T-helper 1 cell treated with Interleukin-12 subunit alpha and Interleukin-12 subunit beta and Interleukin-4 antibody, amounts not matched to agents 30 ng/mL and 1 ng/mL, for 36 hours (primary cell): ENCODE measurements at regions not wholly inside any gene's neighbourhood (a gene's known extent, or its start where the extent isn't known, plus 50 kb on each side); places are given as distances from the start of the nearest gene placed in this dataset.
"Not testable (repeated sequence)": the region's sequence is repeated elsewhere in the genome, so short reads cannot be mapped to it uniquely, and the experiment has no call there.

Experiments
- intact Hi-C: fragments of 100-400 bp; cut with micrococcal nuclease; formaldehyde crosslinking; loops from one replicate; pipeline ENCODE4 v1.15.1; 2024

DNA sequence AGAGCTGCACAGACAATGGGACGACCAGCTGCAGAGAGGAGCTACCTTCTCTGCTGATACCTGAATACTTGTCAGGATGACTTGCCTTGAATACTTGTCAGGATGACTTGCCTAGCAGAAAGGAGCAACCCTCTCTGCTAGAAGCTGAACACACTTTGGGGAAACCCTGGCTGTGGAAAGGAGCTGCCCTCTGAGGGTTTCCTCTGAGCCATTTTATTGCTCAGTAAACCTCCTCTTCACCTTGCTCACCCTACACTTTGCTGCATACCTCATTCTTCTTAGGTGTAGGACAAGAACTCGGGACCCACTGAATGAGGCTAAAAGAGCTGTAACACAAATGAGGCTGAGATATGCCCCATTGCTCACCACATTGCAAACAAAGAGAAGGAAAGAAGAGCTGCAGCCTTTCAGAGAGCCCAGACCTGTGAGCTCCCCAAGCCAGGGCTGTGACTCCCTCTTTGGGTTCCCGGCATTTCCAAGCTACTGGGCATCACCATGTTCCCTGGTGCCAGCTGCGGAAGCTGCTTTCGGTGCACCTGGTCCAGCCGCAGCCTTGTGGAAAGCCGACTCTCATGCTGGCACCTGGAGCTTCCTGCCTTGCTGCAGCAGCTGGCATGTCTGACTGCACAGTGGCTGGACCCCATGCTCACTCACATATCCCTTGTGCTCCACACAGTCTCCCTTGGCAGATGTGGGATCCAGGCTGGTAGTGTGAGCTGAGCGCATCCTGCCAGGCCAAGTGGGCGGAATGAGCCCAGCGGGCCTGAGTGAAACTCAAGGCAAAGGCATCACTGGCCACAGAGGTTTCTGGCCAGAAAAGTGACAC is 106.7 kb upstream of the AHI1 start:
- intact Hi-C loops = no loop called here

DNA sequence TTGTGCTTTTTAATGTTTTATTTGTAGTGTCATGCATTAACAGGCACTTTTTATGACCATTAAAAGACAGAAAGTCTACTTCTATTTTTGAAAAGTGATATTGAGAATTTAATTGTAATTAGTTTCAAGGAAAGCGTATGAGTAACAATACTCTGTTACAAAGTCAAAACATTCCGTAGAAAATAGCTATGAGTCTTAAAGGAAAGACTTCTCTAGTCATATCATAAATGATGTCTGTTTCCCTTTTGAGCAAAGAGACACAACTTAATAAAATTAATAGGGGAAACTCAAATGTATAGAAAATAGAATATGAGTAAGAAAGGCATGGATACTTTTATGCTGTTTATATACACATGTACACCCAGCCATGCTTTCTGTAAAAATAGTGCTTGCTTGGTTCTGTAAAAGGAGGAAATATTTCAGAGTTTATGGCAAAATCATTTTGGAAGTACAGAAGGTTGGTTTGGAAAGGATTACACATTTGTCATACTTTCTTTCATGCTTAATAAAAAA is 107.8 kb upstream of the AHI1 start:
- intact Hi-C loops = no loop called here

DNA sequence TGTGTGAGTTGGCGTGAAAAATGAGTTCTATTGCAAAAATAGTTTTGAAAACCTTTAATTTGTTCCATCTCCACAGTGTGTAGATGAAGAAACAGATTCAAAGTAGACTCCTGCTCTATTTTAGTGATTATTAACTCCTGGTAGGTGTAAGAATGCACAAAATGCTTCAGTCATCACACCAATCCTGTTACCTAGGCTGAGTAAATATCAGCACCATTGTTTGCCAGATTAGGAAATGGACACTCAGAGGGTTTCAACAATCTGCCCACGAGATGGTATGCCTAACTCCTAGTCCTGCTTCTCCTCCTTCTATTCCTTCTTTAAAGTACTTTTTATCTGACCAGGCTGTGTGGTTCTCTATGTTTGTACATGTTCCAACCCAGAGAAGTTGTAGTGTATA is 108.9 kb upstream of the AHI1 start:
- intact Hi-C loops = no loop called here

DNA sequence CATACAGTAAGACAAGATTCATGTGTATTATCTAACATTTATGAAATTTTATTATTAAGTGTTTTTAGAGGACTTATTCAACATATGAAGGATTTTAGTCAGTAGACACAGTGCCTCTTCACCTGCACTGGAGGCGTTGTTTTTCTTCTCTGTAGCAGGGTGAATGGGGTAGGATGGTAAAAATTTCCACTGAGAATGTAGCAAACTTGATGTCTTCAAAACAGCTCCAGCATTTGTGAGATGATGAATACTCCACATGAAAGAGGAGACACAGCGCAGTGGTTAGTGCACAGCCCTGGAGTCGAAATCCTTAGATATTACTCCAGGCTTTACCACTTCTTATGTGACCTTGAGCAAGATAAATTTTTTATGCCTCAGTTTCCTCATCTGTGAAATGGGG is 110.5 kb upstream of the AHI1 start:
- intact Hi-C loops = no loop called here

DNA sequence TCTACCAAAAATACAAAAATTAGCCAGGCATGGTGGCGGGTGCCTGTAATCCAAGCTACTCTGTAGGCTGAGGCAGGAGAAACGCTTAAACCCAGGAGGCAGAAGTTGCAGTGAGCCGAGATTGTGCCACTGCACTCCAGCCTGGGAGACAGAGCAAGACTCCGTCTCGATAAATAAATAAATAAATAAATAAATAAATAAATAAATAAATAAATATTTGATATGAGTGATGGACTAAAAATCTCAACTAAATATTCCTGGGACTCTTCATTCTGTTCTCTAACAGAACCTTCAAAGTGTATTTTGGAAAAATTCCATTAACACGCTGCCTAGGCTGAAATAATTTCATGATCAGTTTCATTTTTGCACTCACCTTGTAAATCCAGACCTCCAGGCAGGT is 112.7 kb upstream of the AHI1 start:
- intact Hi-C loops = not testable (repeated sequence)

DNA sequence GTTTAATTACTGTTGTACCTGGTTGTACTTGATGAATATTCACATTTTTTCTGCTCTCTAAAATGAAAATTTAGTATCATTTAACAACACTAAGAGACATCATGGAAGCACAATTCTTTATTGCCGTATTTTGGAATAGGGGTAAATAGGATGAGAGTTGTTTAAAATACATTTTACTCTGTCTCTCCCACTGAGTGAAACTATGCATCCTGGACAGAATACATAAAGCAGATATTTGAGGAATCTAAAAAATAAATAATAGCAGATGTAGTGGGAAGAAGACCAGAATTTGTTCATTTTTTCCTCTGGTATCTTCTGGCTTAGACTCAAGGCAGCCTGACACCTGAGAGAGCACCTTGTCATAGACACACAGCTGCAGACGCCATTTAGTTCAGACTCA is 119.1 kb upstream of the AHI1 start:
- intact Hi-C loops = no loop called here

DNA sequence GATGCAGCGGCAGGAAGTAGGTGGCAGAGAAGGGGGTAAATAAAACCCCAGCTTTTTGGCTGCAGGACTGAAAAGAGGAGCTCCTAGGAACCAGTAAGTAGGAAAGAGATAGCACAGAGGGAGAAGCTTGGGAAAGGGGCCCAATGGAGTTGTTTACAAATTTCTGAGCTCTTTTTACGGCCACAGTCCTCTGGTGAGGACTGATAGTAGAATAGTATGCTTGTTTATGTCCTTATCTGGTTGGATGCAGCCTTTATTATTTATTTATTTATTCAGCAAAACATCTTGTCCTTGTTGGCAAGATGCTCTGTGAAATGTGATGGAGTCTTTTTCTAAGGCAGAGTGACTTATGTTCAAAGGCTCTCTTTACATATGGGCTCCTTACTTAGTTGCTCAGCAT is 119.7 kb upstream of the AHI1 start:
- intact Hi-C loops = no loop called here

DNA sequence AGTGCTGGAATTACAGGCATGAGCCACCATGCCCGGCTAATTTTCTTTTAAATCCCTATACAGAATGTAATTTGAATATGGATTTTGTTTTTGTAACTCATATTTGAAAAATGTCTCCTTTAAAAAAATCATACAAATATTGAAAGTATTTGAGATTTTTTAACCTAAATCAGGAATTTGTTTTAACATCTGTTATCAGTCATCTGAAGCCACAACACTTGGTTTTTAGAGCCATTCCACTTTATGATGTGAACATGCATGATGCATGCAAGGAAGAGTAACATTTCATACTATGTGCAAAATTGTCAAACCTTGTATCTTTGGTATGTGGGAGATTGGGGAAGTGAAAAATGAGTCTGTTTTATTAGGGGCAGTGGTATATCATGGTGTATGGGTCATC is 124.5 kb upstream of the AHI1 start:
- intact Hi-C loops = loop anchor here (5.0 kb wide), 1 partner anchor 230 kb away; the partner anchor contains the start of gene PDE7B

DNA sequence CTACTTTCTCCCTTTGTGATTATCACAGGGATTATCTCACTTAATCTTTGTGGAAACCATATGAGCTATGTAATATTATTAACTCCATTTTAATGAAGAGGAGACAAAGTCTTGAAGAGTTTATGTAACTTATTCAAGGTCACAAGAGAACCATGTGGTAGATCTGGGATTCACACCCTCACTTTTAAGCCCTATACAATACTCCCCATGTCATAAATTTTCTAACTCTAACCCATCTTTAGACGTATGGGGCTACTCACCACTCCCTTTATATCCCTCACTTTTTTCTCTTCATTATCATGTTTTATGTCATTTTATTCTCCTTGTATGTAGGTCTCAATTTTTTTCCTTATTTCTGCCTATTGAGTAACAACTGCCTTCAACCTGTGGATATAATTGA is 126.4 kb upstream of the AHI1 start:
- intact Hi-C loops = loop anchor here (1.0 to 5.0 kb wide), 10 partner anchors 17 to 666 kb away; partner anchors contain the start of gene PDE7B

DNA sequence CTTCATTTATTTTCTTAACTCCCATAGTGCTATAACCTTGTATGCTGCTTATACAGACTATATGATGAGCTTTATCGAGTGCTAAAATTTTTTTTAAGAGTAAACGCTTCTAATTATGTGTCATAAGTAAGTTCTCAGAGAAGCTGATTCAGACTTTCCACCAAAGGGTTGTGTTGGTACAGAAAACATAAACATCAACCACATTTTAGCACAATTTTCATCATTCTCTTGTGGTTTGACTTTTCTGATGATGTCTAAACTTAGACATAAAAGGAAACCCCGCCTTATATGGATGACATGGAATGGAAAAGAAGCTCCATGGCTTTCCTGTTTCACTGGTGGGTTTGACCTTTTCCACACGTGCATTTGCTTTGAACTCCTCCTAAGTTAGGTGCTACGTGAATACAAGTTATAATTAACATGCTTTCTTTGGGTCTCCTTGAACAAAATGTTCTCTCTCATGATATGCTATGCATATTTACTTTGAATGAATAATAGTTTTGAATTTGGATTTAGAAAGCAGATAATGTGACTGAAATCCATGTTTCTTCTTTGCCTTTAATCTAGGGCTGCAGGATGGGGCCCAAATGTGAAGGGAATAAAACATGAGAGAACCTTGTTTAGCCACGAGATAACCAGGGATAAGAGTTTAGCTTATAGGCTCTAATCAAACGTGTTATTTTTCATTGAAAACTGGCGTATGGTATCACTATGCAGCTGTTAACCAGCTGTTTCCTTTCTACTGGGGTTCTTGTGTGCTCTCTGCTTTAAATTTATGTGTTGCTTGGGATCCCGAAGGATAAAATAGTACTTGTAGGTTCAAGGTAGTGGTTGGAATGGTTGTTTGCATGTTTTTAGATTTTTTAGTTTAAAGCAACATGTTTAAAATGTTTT is 127.1 kb upstream of the AHI1 start:
- intact Hi-C loops = loop anchor here (1.0 to 5.0 kb wide), 10 partner anchors 16 to 666 kb away; partner anchors contain the start of gene PDE7B

DNA sequence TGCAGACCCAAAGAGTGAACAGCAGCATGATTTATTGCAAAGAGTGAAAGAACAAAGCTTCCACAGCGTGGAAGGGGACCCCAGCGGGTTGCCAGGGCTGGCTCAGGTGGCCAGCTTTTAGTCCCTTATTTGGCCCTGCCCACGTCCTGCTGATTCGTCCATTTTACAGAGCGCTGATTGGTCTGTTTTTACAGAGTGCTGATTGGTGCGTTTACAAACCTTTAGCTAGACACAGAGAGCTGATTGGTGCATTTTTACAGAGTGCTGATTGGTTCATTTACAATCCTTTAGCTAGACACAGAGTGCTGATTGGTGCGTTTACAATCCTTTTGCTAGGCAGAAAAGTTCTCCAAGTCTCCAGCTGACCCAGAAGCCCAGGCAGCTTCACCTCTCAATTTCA is 128.5 kb upstream of the AHI1 start:
- intact Hi-C loops = not testable (repeated sequence)

DNA sequence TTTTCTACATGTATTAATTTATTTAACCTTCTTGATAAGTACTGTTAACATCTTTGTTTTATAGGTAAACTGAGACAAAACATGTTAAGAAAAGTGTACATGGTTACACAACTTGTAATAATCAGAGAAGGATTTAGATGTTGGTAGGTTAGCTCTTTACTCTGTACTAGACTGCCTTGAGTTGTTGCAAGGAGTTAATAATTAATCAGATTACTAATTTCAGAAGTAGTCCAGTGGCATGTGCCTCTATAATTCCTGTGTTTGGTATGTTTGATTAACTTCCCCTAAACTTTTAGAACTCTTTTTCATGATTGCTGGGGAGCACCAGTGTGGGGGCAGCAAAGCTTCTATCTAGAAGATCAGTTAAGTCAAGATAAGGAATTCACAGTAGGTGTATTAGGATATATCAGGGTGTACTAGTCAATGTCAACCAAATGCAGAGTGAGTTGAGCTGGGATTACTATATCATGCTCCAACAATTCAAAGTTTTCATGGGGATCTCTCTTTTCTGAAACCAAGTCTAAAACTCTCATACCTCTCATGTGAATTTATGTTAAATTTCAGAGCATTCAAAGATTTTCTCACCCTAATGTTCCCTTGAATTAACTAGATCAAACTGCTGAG is 129.7 kb upstream of the AHI1 start:
- intact Hi-C loops = no loop called here

DNA sequence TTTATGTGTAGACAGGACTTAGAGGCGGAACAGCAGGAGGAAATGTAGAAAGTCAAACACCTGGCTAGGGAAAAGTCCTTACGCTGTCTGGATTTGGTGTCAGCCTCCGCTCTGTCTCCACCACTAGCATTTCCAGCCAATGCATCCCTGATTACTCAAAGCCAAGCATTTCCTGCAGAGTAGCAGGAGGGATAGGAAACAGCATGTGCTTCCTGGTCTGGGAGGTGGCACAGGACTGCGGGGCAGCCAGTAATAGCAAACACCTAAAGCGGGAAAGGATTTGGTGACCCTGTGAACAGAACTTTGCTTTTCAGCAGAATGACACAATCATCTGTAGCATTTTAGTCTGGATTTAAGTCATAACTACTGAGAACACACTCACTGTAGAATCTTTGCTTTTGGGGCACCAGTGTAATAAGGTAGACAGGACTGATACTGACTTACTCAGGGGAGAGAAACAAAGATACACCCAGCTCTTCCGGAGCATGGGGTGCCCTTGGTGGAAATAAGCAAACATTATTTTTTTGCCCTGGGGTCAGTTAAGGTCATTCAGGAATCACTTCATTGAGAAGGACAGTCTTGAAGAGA is 133.3 kb upstream of the AHI1 start:
- intact Hi-C loops = loop anchor here (1.0 kb wide), 1 partner anchor 7 kb away; no protein-coding TSS in a partner anchor

DNA sequence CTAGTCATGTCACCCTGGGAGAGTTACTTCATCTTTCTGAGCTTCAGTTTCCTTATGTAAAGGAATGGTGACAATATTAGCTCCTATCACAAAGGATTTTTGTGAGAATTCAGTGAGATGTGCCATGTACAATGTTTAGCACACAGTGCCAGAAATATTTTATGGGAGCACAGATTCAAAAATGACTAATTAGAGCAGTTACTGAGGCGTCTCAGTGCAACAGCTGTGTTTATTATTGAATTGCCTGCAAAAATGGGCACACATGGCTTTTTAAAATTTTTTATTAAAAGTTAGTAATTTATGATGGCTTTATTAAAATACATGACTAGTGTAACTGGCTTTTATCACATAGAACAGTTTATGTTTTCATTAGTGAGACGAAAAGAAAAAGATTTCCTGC is 134.3 kb upstream of the AHI1 start:
- intact Hi-C loops = no loop called here

DNA sequence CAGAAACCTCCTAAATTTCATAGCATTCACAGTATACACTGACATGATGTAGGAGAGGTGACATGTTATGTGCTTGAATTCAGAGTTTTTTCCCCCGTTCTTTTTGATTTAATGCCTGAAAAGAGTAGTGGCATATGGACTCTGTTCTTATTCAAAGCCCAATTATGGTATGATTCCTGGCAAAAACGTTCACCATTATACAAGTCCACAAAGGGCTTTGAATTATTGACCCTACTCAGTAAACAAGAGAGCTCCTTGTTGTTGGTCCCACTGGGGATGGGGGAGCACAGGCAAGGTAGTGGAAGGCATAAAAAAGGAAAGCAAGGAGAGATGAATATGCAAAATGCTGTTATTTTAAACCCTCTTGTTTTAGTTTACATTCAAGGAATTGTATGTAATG is 136.0 kb upstream of the AHI1 start:
- intact Hi-C loops = no loop called here

DNA sequence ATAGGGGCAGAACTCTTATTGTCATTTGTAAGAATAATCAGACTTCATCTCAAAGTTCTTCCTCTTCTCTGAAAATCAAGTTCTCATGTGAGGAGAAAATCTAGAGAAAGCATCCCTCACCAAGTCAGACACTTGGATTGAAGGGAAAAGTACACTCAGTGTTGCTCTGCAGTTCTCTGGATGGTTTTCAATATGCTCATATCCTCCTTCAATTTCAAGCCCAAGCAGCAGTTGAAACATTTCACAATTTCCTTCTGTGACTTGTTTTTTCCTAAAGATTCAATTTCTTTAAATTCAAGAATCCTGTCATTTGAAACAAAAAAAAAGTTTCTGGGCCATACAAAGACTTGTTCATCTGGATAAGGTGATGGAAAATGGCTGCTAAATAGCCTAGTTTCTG is 140.2 kb upstream of the AHI1 start:
- intact Hi-C loops = loop anchor here (1.0 kb wide), 1 partner anchor 7 kb away; no protein-coding TSS in a partner anchor

DNA sequence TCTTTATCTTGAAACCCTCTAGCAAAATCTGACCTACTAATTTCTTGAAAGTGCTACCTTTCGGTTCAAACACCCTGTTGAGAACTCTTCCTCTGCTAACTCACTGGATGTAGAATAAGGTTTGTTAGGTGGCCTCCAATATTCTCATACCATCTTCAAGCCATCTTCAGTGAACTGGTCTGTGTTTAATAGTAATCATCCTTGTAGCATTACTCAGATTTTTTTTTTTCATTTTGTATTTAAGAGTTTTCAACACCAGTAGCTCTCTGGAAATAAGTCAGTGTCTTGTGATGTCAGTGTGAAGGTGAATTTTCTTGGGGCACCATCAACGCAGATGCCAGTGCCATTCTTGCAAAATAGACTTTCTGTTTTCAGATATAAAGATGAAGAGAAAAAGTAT is 140.6 kb upstream of the AHI1 start:
- intact Hi-C loops = loop anchor here (1.0 kb wide), 1 partner anchor 8 kb away; no protein-coding TSS in a partner anchor

DNA sequence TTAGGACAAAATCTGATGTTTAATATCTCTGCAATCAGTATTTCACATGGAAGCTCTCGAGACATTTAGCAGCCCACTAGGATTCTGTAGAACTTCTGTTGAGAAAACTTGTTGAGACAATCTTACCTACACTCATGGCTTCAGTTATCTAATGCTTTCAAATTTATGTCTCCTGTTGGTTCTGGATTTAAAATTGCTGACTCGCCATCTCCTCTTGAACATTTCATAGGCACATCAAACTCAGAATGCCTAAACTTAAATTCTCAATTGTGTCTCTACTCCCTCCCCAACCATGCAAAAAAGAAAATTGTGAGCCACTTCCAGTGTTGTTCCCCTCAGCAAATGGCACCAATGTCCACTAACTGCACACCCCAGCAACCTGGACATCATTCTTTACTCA is 142.5 kb upstream of the AHI1 start:
- intact Hi-C loops = loop anchor here (2.0 to 5.0 kb wide), 3 partner anchors 15 to 103 kb away; no protein-coding TSS in a partner anchor

DNA sequence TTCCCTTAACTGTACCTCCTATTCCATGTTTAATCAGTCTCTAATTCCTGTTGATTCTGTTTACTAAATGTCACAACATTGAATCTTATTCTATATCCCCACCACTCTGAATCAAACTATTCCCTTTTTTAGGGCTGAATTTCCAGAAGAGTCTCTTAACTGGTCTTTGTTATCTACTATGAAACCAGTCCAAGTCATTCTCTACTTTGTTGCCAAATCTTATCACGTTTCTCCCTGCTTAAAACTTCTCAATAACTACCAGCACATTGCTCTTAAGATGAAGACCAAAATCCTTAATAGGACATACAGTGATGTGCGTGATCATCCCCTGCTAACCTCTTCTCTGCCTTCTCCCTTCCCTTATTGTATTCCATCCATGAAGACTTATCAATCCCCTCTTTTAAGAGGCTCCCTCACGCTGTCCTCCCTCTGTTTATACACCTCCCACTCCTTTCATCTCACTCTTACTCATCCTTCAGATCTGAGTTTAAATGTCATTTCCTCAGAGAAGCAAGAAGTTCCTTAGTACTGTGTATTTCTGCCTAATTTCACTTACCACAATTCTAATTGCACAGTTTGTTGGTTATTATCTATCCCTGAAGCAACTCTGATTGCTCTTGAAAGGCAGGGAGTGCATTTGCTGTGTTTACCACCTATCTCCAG is 143.0 kb upstream of the AHI1 start:
- intact Hi-C loops = loop anchor here (2.0 to 5.0 kb wide), 3 partner anchors 16 to 104 kb away; no protein-coding TSS in a partner anchor

DNA sequence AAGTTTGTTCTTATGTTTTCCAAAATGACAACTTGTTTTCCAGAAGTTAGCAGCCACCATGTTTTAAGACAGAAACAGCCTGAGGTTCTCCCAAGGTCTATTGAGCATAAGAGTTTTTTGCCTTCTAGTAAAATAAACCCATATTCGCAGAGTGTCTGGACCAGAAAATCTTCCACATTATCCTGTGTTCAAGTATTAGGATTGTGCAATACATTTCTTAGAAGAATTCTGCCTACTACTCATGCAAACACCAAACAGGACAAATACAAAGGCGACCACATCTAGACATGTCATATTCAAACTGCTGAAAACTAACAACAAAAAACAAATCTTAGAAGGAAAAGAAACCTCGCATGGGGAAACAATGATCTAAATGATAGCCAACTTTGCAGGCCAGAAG is 145.4 kb upstream of the AHI1 start:
- intact Hi-C loops = loop anchor here (5.0 kb wide), 1 partner anchor 76 kb away; no protein-coding TSS in a partner anchor
